Stimulated activated CD4-positive, alpha-beta T cell treated with anti-CD3 and anti-CD28 coated beads, Interleukin-1b, Interleukin-23, amount 100 ng/mL, for 4 hours (primary cell): ENCODE measurements at regions not wholly inside any gene's neighbourhood (a gene's known extent, or its start where the extent isn't known, plus 50 kb on each side); places are given as distances from the start of the nearest gene placed in this dataset.
"Not testable (repeated sequence)": the region's sequence is repeated elsewhere in the genome, so short reads cannot be mapped to it uniquely, and the experiment has no call there.

Experiments
- DNase-seq, 2 donors: peaks; one replicate each; pipeline ENCODE4 v3.0.0-alpha.2; 2020; ENCODE audit warnings: low read depth in 2 of 2

GRCh38 chr14:101078170-101078891 is 174.8 kb upstream of the RTL1 start:
- DNase-seq: no peak

- DNase-seq: no peak
Observed at GRCh38 chr14:101078892-101079221, 175.3 kb upstream of the RTL1 start.

DNA sequence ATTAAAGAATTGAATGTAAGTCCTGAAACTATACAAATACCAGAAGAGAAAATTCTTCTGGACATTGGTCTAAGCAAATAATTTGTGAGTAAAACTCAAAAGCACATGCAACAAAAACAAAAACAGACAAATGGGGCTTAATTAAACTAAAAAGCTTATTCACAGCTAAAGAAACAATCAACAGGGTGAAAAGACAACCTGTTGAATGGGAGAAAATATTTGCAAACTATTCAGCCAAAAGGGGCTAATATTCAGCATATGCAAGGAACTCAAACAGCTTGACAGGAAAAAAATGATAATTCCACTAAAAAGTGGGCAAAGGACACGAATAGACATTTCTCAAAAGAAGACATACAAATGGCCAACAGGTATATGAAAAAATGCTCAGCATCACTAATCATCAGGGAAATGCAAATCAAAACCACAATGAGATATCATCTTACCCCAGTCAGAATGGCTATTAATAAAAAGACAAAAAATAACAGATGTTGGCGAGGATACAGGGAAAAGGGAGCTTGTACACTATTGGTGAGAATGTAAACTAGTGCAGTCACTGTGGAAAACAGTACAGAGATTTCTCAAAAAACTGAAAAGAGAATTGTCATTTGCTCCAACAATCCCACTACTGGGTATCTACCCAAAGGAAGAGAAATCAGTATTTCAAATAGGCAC is 177.5 kb upstream of the RTL1 start:
- DNase-seq: no peak

DNA sequence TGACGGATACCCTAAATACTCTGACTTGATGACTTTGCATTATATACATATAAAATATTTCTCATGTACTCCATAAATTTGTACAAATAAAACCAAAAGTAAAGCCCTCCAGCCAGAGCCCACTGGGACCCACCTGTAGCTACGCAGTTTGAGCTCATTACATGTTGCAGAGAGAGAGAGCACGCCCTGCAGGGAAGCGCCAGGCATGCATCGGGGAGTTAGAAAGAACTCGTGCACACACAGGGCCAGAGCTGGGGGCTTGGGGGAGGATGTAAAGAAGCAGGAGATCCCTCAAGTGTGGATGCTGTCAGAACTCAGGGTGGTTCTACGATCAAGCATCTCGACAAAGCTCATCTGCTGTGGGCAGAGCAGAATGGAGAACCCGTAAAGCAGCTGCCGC is 178.5 kb upstream of the RTL1 start:
- no peak for DNase-seq

GRCh38 chr14:101082436-101083384 is 179.2 kb upstream of the RTL1 start:
- no peak for DNase-seq

GRCh38 chr14:101083564-101084435 is 180.3 kb upstream of the RTL1 start:
- no peak for DNase-seq

DNA sequence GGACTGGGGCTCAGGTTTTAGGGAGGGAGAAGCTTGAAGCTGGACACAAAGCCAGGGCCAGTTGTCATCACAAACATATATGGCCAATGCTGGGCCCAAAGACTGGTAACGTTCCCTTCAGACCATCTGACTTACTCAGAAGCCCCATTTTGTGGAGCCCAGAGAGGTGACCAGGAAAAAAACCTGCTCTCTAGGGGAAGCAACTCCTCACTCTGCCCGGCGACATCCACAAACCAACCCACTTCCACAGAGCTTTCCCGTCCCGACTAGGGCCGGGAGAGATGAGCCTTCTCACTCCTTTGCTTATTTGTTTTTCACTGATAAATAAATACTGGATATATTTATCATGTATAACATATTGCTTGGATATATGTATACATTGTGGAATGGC is 180.9 kb upstream of the RTL1 start:
- no peak for DNase-seq

GRCh38 chr14:101086926-101087325 is 183.4 kb upstream of the RTL1 start:
- no peak for DNase-seq

GRCh38 chr14:101087614-101088394 is 184.3 kb upstream of the RTL1 start:
- no peak for DNase-seq

DNA sequence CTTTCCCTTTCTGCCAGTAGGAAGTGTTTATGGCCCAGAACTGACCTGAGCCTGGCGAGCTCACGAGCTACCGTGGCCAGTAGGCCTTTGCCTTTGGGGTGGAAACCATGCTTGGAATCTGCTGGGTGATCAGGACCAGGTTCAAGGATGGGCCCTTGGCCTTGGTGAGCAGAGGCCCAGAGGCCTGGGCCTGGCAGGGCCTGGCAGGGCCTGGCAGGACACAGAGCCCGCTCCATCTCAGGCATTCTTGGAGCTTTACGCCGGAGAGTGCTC is 184.8 kb upstream of the RTL1 start:
- DNase-seq: no peak

GRCh38 chr14:101088714-101089113 is 185.2 kb upstream of the RTL1 start:
- no peak for DNase-seq

- not testable (repeated sequence) for DNase-seq
Observed at GRCh38 chr14:101090478-101090877, 187.0 kb upstream of the RTL1 start.

DNA sequence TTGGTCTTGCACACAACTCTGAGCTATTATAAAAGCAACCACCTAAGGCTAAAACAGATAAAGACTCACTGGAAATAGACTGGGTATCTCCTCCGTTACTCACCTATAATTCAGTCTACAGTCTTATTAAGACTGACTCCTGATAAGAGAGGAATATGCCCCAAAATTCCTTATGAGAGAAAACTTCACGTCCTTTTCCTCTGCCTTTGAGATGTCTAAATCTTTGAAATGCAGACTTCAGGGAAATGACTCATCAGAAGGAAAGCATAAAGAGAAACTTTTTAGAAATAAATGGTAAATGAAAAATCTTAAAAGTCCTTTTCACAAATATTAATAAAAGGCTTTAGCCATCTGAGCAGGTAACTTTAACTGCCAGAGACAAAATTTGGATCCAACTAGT is 187.5 kb upstream of the RTL1 start:
- no peak for DNase-seq

- not testable (repeated sequence) for DNase-seq
Observed at GRCh38 chr14:101094916-101095315, 191.4 kb upstream of the RTL1 start.

GRCh38 chr14:101096551-101096950 is 193.0 kb upstream of the RTL1 start:
- DNase-seq: no peak

DNA sequence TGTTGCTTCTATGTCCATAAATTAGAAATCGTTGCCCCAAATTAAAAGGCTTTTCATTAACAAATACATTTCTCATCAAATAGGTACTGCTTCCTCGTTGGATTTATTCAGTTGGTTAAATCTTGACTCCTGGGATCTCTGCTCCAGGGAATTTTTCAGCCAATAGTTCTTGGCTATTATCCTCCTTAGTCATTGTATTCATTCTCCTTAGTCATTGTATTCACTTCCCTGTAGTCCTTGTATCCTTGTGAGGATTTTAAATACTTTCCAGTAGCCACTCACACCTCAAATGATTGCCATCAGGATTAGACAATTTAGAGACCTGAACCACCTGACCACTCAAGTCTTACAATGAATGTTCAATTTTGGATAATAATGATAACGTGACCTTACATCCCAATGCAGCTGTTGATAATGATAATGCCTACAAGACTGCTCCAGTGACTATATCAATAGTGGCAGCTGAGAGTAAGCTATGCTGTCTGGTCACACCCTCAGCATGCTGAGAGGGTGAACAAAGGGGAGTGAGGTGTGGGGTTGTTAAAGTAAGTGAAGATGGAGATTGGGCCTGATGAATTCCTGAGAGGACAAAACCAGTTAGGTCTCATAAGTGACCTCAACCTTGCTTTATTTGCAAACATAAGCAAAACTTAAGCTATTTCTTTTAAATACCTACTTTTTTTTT is 193.7 kb upstream of the RTL1 start:
- no peak for DNase-seq

DNA sequence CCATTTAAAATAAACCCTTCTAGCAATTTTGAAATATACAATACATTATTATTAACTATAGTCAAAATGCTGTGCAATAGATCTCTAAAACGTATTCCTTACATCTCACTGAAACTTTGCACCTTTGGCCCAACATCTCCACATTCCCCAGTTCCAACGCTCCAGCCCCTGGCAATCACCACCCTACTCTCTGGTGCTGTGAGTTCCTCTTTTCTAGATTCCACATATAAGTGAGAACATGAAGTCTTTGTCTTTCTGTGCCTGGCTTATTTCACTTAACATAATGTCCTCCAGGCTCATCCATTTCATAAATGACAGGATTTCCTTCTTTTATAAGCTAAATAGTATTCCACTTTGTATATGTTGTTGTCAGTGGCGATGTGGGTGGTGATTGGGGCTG is 194.7 kb upstream of the RTL1 start:
- DNase-seq: no peak

- no peak for DNase-seq
Observed at GRCh38 chr14:101098641-101099040, 195.1 kb upstream of the RTL1 start.

GRCh38 chr14:101101456-101102056 is 198.0 kb upstream of the RTL1 start:
- no peak for DNase-seq

- no peak for DNase-seq
Observed at GRCh38 chr14:101102875-101103274, 199.4 kb upstream of the RTL1 start.
